GM23338 (cell line): ENCODE measurements at regions not wholly inside any gene's neighbourhood (a gene's known extent, or its start where the extent isn't known, plus 50 kb on each side); places are given as distances from the start of the nearest gene placed in this dataset.

Experiments
- ATAC-seq: fragments of 200-7000 bp; cut with Tn5 transposase; 3 replicates; pipeline ENCODE4 v1.9.1; 2020
- DNase-seq: peaks from one replicate; pipeline ENCODE4 v3.0.0-alpha.2; 2015; ENCODE audit warnings: low spot score
- H2AFZ ChIP-seq: fragments of 200-600 bp; sonication (generic); 2 replicates; pipeline ENCODE4 v1.8.0; 2016; ENCODE audit warnings: antibody characterized with exemption, mild to moderate bottlenecking, moderate library complexity
- H3F3A ChIP-seq: fragments of 200-600 bp; sonication (generic); replicated peaks from 2 replicates; pipeline ENCODE4 v1.8.0; 2017; ENCODE audit warnings: antibody characterized with exemption, mixed run types, low read depth
- H3K27ac ChIP-seq: fragments of 200-600 bp; sonication (generic); 2 replicates; pipeline ENCODE4 v1.6.1; 2016; ENCODE audit warnings: low read depth
- H3K27me3 ChIP-seq: fragments of 200-600 bp; sonication (generic); 2 replicates; pipeline ENCODE4 v1.8.0; 2016; ENCODE audit warnings: mild to moderate bottlenecking, mixed run types, moderate library complexity; ENCODE audit not compliant: insufficient read depth
- H3K36me3 ChIP-seq: fragments of 200-600 bp; sonication (generic); 2 replicates; pipeline ENCODE4 v1.8.0; 2016; ENCODE audit warnings: mild to moderate bottlenecking; ENCODE audit not compliant: insufficient read depth
- H3K4me1 ChIP-seq: fragments of 200-600 bp; sonication (generic); 2 replicates; pipeline ENCODE4 v1.8.0; 2016; ENCODE audit warnings: mild to moderate bottlenecking, moderate library complexity; ENCODE audit not compliant: insufficient read depth
- H3K4me2 ChIP-seq: fragments of 200-600 bp; sonication (generic); 2 replicates; pipeline ENCODE4 v1.7.1; 2017; ENCODE audit warnings: mixed run types
- H3K4me3 ChIP-seq: fragments of 200-600 bp; sonication (generic); 2 replicates; pipeline ENCODE4 v1.6.1; 2016; ENCODE audit warnings: mixed run types
- H3K79me2 ChIP-seq: fragments of 200-600 bp; sonication (generic); replicated peaks from 2 replicates; pipeline ENCODE4 v1.8.0; 2017; ENCODE audit warnings: mild to moderate bottlenecking; ENCODE audit not compliant: insufficient read depth
- H3K9me2 ChIP-seq: fragments of 200-600 bp; sonication (generic); 2 replicates; pipeline ENCODE4 v1.8.0; 2017; ENCODE audit not compliant: insufficient read depth
- H4K20me1 ChIP-seq: fragments of 200-600 bp; sonication (generic); replicated peaks from 2 replicates; pipeline ENCODE4 v1.8.0; 2017; ENCODE audit warnings: mild to moderate bottlenecking; ENCODE audit not compliant: insufficient read depth
- H3K27ac Mint-ChIP-seq: 2 replicates; pipeline ENCODE4 v1.8.0; 2020; ENCODE audit warnings: inconsistent platforms, mild to moderate bottlenecking, moderate library complexity, mixed read lengths
- H3K27me3 Mint-ChIP-seq: 3 replicates; pipeline ENCODE4 v1.8.0; 2022; ENCODE audit warnings: low read depth, mild to moderate bottlenecking, moderate library complexity, mixed read lengths, inconsistent platforms; ENCODE audit not compliant: insufficient read depth, poor library complexity
- H3K36me3 Mint-ChIP-seq: 3 replicates; pipeline ENCODE4 v1.8.0; 2021; ENCODE audit warnings: low read depth, mild to moderate bottlenecking, inconsistent platforms, moderate library complexity, mixed read lengths
- H3K4me1 Mint-ChIP-seq: 3 replicates; pipeline ENCODE4 v1.8.0; 2020; ENCODE audit warnings: mild to moderate bottlenecking, inconsistent platforms, mixed read lengths
- H3K4me3 Mint-ChIP-seq: 3 replicates; pipeline ENCODE4 v1.8.0; 2021; ENCODE audit warnings: moderate library complexity, mild to moderate bottlenecking, inconsistent platforms, mixed read lengths
- H3K9me3 Mint-ChIP-seq: 3 replicates; pipeline ENCODE4 v1.8.0; 2020; ENCODE audit warnings: moderate library complexity, mild to moderate bottlenecking, inconsistent platforms, mixed read lengths
- CREB1 ChIP-seq: fragments of 250-450 bp; sonication (Bioruptor Pico); IDR thresholded peaks from 2 replicates; pipeline ENCODE4 v1.5.0; 2020; ENCODE audit warnings: low read depth, mild to moderate bottlenecking, moderate library complexity
- CTCF ChIP-seq, 2 experiments: fragments of 200-600 bp in 1 of 2; sonication (generic) in 1 of 2; conservative IDR thresholded peaks; 2 replicates each; pipeline versions ENCODE4 v1.5.1 to v1.6.1; 2016 to 2017; ENCODE audit warnings: antibody characterized with exemption in 2 of 2, low read depth in 2 of 2, mild to moderate bottlenecking in 2 of 2, moderate library complexity in 1 of 2
- ETS1 ChIP-seq: IDR thresholded peaks from 2 replicates; pipeline ENCODE4 v1.6.1; 2016; ENCODE audit warnings: antibody characterized with exemption
- EZH2phosphoT487 ChIP-seq: fragments of 200-600 bp; sonication (generic); IDR thresholded peaks from one replicate; pipeline ENCODE4 v1.8.1; 2018; ENCODE audit warnings: antibody characterized with exemption; ENCODE audit not compliant: unreplicated experiment
- JUNB ChIP-seq: IDR thresholded peaks from one replicate; pipeline ENCODE4 v1.6.1; 2016; ENCODE audit warnings: antibody characterized with exemption; ENCODE audit not compliant: unreplicated experiment
- POLR2AphosphoS5 ChIP-seq: IDR thresholded peaks from 2 replicates; pipeline ENCODE4 v1.6.1; 2016; ENCODE audit warnings: antibody characterized with exemption, low read depth
- REST ChIP-seq: IDR thresholded peaks from one replicate; pipeline ENCODE4 v1.6.1; 2018; ENCODE audit warnings: antibody characterized with exemption; ENCODE audit not compliant: unreplicated experiment
- STAT1 ChIP-seq: IDR thresholded peaks from one replicate; pipeline ENCODE4 v1.6.1; 2016; ENCODE audit warnings: antibody characterized with exemption; ENCODE audit not compliant: unreplicated experiment
- ZNF114 ChIP-seq: fragments of 250-450 bp; sonication (Bioruptor Pico); IDR thresholded peaks from 2 replicates; pipeline ENCODE4 v1.5.0; 2020; ENCODE audit warnings: mild to moderate bottlenecking, moderate library complexity
- ZNF331 ChIP-seq: fragments of 250-450 bp; sonication (Bioruptor Pico); IDR thresholded peaks from 2 replicates; pipeline ENCODE4 v1.5.0; 2020; ENCODE audit warnings: low read depth, mild to moderate bottlenecking, moderate library complexity
- ZNF462 ChIP-seq: fragments of 250-450 bp; sonication (Bioruptor Pico); IDR thresholded peaks from 2 replicates; pipeline ENCODE4 v1.5.0; 2020; ENCODE audit warnings: mild to moderate bottlenecking, moderate library complexity

DNA sequence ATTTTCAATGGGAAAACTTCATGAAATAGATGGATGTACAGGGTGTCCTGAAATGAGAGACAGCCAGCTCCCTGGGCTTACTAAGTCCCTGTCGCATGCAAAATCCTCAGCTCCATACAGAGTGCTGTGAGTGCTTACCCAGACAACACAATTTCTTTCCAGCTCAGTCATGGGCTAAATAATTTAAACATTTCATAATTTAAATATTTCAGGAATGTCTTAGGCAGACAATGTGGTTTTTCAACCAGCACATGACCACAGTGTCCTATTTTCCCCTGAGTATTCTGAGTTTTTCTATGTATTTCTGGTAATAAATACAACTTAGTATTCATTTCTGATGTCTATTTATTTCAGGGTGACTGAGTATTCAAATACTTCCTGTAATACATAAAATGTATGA is 188.5 kb upstream of the SNX2 start:
- no peaks in the 10 kb centered on the region for H3K36me3 ChIP-seq
- no peaks in the 10 kb centered on the region for H3K4me1 ChIP-seq
- no peaks in the 10 kb centered on the region for H3K79me2 ChIP-seq
- no peak overlapping the region for H3K4me3 Mint-ChIP-seq
- H3K9me2 ChIP-seq, result no peaks in the 10 kb centered on the region
- no peaks in the 10 kb centered on the region for H3K27me3 ChIP-seq
- H2AFZ ChIP-seq, result no peak overlapping the region
- no peak for ATAC-seq
- no peaks in the 10 kb centered on the region for H3K4me1 Mint-ChIP-seq
- no peaks in the 10 kb centered on the region for H3K9me3 Mint-ChIP-seq
- H3K27ac Mint-ChIP-seq, result no peak overlapping the region
- H3K27ac ChIP-seq, result no peak overlapping the region
- H4K20me1 ChIP-seq, result no peaks in the 10 kb centered on the region
- TF ChIP-seq ZNF462 (CRISPR knock-in tag) (no peak), CTCF (conservative IDR thresholded peaks at IDR 0.05; ENCODE audit: low read depth in 2 of 2) (no peak), CREB1 (CRISPR knock-in tag) (no peak), ETS1 (no peak), REST (no peak), JUNB (no peak), EZH2phosphoT487 (no peak), ZNF331 (no peak), ZNF114 (CRISPR knock-in tag) (no peak), POLR2AphosphoS5 (no peak), STAT1 (no peak)
- no peaks in the 10 kb centered on the region for H3F3A ChIP-seq
- no peaks in the 10 kb centered on the region for H3K27me3 Mint-ChIP-seq
- H3K4me3 ChIP-seq, result no peak overlapping the region
- H3K36me3 Mint-ChIP-seq, result no peaks in the 10 kb centered on the region
- DNase-seq, result no peak
- no peak overlapping the region for H3K4me2 ChIP-seq
